ENCODE measurements at regions not wholly inside any gene's neighbourhood (a gene's known extent, or its start where the extent isn't known, plus 50 kb on each side); places are given as distances from the start of the nearest gene placed in this dataset.
"Not testable (repeated sequence)": the region's sequence is repeated elsewhere in the genome, so short reads cannot be mapped to it uniquely, and the experiment has no call there.

GRCh38 chr2:51774606-51775005 lies 742.7 kb upstream of the NRXN1 start:
- TF ChIP-seq CTCF (IDR thresholded peaks at IDR 0.05; ENCODE audit: insufficient read depth, low read length, poor library complexity, severe bottlenecking); EZH2phosphoT487 (conservative IDR thresholded peaks at IDR 0.05; ENCODE audit: low read length): not testable (repeated sequence)

Data from SU-DHL-6 (cell line).